GM11168 (cell line): ENCODE measurements at regions not wholly inside any gene's neighbourhood (a gene's known extent, or its start where the extent isn't known, plus 50 kb on each side); places are given as distances from the start of the nearest gene placed in this dataset.
"Not testable (repeated sequence)": the region's sequence is repeated elsewhere in the genome, so short reads cannot be mapped to it uniquely, and the experiment has no call there.

Experiments
- in situ Hi-C: fragments of 300-500 bp; cut with MboI; formaldehyde crosslinking; loops from one replicate; pipeline ENCODE4 v1.12.0; 2022; ENCODE audit warnings: low sequenced_read_pairs; ENCODE audit not compliant: unreplicated experiment

DNA sequence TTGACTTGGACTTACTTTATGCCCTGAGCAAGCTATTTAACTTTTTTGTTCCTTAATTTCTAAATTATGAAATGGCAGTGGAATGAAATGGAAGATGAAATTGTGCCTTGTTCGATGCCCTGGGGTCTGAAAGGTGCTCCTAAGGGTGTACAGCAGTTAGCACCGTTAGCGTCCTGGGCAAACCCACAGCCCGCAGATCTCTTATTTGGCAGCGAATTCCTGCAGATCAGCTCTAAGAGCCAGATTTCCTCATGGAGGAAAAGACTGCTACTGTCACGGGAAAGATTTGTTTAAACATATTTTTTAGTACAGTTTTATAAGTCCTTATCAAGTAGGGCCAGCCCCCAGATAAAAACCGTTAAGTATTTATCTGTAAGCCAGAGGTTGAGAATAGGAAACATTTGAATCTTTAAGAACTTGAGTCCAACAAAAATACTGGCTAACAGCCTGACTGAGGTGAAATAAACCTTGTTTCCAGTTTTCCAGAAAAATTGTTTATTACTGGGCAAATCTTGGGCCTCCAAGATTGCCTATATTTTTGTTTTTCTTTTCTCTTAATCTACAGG is 216.5 kb upstream of the DMRT1 start:
- in situ Hi-C loops, result no loop called here

DNA sequence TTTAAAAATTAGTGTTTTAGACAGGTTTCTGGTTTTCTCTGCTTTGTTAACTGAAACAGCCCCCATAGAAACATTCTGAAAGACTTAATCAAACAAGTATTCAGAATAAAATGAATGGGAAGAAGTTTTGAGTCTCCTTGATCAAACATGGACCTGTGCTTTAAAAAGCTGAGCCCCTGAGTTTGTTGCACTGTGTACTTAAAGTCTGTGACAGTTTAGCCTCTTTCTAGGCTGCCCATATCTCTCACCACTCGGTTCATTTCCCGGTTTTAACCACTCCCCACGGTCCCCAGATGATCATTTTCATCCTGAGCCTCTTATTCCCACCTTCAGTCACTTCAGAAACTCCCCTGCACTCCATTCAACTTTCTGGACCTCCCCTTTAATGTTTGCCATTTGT is 215.9 kb upstream of the DMRT1 start:
- in situ Hi-C loops, result no loop called here

- in situ Hi-C loops, result not testable (repeated sequence)
Observed at GRCh38 chr9:626114-626513, 215.4 kb upstream of the DMRT1 start.

DNA sequence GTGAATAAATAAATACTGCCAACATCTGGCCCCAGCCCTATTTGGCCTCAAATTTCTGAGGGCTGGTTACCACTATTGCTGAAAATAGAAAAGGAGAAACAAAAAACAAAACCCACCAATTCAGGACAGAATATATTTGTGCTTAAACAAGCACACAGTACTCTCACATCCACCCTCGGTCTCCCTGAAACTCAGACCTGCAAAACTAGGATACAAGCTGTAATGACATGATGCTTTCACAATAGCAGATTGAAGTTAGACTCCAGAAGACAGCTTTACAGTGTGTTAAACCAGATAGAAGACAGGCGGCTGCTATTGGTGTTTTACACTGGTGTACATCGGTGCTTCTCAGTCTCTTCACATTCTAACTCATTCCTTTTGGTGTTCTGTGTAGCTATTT is 214.9 kb upstream of the DMRT1 start:
- in situ Hi-C loops, result no loop called here

GRCh38 chr9:627336-627970 is 214.0 kb upstream of the DMRT1 start:
- in situ Hi-C loops, result no loop called here

- in situ Hi-C loops, result no loop called here
Observed at GRCh38 chr9:629146-629545, 212.4 kb upstream of the DMRT1 start.

DNA sequence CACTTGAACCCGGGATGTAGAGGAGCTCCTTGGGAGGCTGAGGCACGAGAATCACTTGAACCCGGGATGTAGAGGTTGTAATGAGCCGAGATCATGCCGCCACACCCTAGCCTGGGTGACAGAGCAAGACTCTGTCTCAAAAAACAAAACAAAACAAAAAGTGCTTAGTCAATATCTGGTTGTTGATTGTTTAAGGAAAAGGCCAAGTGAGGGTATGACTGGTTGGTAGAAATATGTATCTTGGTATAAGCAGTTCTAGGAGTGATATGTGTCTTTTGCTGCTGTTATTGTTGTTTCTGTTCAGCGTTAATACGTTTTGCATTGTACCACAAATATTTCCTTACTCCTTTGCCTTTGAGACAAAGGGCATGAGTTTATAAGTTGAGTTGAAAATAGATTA is 210.7 kb upstream of the DMRT1 start:
- in situ Hi-C loops, result no loop called here

- in situ Hi-C loops, result no loop called here
Observed at GRCh38 chr9:631596-631995, 209.9 kb upstream of the DMRT1 start.

GRCh38 chr9:633461-633860 is 208.0 kb upstream of the DMRT1 start:
- in situ Hi-C loops, result no loop called here

DNA sequence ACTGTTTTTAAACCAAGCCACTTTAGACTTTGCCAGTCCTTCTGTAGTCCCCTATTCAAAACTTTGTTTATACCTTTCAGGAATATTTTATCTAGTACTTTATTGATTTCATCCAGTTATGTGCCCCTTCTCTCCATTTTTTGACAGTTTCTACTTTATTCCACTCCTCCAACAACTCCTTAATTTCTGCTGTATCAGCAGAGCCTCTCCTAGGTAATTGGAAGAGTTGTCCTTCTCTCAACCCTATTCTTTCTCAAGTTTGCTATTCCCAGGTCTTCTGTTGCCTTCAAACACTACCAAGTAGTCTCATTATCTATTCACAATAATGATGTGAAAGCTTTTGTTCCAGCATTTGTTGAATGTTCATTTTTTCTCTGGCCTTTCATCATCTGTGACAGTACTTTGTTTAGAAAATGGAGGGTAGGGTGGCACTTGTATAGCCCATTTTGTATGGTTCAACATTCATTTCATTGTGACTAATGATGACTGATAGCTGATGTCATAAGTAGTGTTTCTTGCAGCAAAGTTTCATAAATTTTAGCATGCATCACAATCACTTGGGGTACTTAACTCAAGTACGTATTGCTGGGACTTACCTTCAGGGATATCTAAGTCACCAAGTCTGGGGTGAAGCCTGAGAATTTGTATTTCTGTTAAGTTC is 204.4 kb upstream of the DMRT1 start:
- in situ Hi-C loops, result no loop called here

DNA sequence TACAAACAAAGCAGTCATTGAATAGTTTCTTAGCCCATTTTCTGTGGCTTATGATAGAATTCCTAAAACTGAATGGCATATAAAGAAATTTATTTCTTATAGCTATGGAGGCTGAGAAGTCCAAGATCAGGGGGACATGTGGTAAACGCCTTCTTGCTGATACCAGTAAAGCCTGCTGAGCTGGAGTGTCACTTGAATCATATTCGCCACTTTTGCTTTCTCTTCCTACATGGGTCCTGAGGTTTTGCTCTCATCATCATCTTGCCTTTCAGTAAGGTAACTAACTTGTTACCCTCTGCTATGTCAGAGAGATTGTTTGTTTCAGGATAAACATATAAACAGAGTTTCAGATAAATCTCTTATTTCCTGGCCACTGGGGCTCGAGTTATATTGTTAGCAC is 203.3 kb upstream of the DMRT1 start:
- in situ Hi-C loops, result no loop called here

DNA sequence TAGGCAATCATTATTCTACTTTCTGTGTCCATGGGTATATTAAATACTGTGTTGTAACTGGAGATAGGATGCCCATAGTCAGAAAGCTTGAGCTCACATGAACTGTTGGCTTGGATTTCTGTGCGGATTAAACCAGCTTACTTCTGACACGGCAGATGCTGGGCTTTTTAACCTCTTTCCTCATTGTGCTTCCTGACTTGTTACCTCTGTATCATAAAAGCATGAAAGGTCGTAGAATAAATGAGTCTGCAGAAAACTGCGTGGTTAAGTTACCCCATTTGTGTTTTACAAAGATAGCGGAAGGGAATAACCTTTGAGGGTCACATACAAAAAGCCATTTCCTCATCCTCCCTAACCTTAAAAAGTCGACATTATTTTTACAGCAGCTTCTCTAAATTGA is 199.5 kb upstream of the DMRT1 start:
- in situ Hi-C loops, result no loop called here

- in situ Hi-C loops, result no loop called here
Observed at GRCh38 chr9:643966-644365, 197.5 kb upstream of the DMRT1 start.

DNA sequence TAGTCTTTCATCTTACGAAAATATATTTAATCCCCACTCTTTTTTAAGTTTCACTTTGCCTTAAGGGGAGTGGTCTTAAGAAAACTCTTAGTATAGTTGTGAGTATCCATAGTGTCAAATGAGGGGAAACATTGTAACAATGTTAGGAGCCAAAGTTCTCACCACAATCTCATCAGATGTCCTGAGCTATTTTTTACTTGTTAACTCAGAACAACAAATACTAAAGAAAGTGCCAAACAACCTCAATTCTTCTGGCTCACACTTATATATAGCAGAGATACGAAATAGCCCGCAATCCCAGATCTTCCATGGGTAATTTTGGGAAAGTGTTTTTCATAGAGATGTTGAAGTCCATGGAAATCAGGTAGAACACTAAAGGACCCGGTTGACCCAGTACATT is 194.0 kb upstream of the DMRT1 start:
- in situ Hi-C loops, result no loop called here

DNA sequence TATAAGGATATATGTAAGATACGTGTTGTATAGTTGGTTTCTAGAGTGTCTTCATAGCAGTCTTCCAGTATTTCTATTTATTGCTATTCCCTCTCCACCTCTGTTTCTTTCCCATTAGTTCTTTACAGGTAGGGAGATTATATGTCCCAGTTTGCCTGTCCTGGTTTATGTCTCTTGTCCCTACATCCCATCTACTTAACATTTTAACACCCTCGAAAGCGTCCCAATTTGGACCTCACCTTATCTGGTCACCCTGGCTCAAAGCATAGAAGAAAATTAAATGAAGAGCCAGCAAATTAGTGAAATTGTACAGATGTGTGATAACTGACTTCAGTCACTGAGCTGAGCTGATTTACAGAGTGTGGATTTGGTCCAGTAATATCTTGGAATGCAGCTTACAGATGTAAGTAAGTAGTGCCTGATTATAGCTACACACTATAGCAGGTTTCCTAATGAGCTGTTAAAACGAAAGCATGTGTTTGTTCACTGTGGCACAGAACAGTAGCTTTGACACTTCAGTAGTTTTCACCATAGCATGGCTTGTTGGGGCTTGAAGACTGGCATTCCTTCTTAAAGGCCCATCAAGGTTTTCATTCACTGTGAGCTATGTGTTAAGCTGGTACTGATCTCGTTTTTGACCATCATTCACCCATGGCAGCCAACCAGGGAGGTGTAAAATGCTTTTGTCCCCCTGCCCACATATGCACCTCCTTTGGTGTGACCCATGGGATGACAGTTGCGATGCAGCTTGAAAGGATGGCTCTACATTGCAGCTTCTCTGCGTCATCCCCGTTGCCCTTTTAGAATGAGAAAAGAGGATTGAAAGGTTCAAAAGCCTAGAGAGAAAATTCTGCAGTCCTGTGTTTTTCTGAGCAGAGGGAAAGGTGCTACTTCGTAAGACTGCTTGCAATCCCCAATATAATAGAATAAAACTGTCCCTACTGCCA is 192.1 kb upstream of the DMRT1 start:
- in situ Hi-C loops, result no loop called here

GRCh38 chr9:650362-650761 is 191.1 kb upstream of the DMRT1 start:
- in situ Hi-C loops, result no loop called here

GRCh38 chr9:651371-651770 is 190.1 kb upstream of the DMRT1 start:
- in situ Hi-C loops, result no loop called here

DNA sequence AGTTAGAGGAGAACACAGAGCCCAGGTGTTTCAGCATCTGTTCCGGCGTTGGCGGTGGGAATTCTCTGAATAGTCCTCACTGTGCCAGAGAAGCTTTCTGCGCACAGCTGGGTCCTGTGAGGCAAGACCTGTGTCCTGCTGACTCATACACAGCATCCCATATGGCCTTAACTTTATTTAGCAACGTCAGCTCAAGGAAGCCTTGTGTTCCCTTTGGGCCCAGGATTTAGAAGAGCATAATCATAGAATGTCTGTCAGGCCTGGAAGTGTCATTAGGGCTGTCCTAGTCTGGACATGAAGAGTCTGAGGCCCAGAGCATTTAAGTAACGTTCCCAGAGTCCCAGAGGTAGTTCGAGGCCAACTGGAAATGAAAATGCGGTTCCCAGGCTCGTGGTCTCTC is 188.6 kb upstream of the DMRT1 start:
- in situ Hi-C loops, result no loop called here

GRCh38 chr9:653421-653820 is 188.1 kb upstream of the DMRT1 start:
- in situ Hi-C loops, result no loop called here

- in situ Hi-C loops, result no loop called here
Observed at GRCh38 chr9:653856-654387, 187.6 kb upstream of the DMRT1 start.

GRCh38 chr9:655875-656274 is 185.6 kb upstream of the DMRT1 start:
- in situ Hi-C loops, result no loop called here
